ENCODE measurements at regions not wholly inside any gene's neighbourhood (a gene's known extent, or its start where the extent isn't known, plus 50 kb on each side); places are given as distances from the start of the nearest gene placed in this dataset.

GRCh38 chr2:31666878-31667277, 86.1 kb upstream of the SRD5A2 start:
- Histone ChIP-seq H3K9me3 (replicated peaks; ENCODE audit: control insufficient read depth, insufficient read depth, low read length) (no peaks in the 10 kb centered on the region), H3K4me2 (ENCODE audit: control insufficient read depth, insufficient read depth) (no peak overlapping the region), H3K9ac (ENCODE audit: control insufficient read depth, insufficient read depth, low read length) (no peak overlapping the region), H3K36me3 (ENCODE audit: control insufficient read depth in 2 of 2, insufficient read depth in 2 of 2, low read length in 1 of 2) (no peaks in the 10 kb centered on the region), H3K27me3 (replicated peaks in 1 of 2; ENCODE audit: control insufficient read depth in 2 of 2, insufficient read depth in 2 of 2, low read length in 1 of 2) (no peaks in the 10 kb centered on the region), H3K4me1 (ENCODE audit: control insufficient read depth, insufficient read depth, low read length) (no peaks in the 10 kb centered on the region), H2AFZ (ENCODE audit: control insufficient read depth, low read depth, low read length) (no peak overlapping the region), H3K79me2 (ENCODE audit: control insufficient read depth, insufficient read depth, low read length) (no peaks in the 10 kb centered on the region), H4K20me1 (ENCODE audit: control insufficient read depth, insufficient read depth) (no peaks in the 10 kb centered on the region), H3K4me3 (no peak overlapping the region), H3K27ac (ENCODE audit: control insufficient read depth, insufficient read depth) (no peak overlapping the region)
- TF ChIP-seq SREBF1 (IDR thresholded peaks at IDR 0.05; ENCODE audit: low read length) (no peak), MEF2B (IDR thresholded peaks at IDR 0.05; ENCODE audit: partially characterized antibody, poor library complexity, severe bottlenecking) (no peak), MAX (IDR thresholded peaks at IDR 0.05; ENCODE audit: low read depth, low read length) (no peak), SREBF2 (IDR thresholded peaks at IDR 0.05; ENCODE audit: low read length) (no peak), ZNF274 (IDR thresholded peaks at IDR 0.05; ENCODE audit: insufficient read depth, insufficient read length) (no peak), ATF3 (IDR thresholded peaks at IDR 0.05; ENCODE audit: borderline replicate concordance, extremely low read depth, low read depth, low read length) (no peak), ATF2 (IDR thresholded peaks at IDR 0.05; ENCODE audit: low read length) (no peak), SIN3A (IDR thresholded peaks at IDR 0.05; ENCODE audit: low read depth, low read length) (no peak), POU2F2 (IDR thresholded peaks at IDR 0.05; ENCODE audit: borderline replicate concordance, low read depth, low read length) (no peak), BACH1 (IDR thresholded peaks at IDR 0.05; ENCODE audit: borderline replicate concordance) (no peak), HDAC2 (IDR thresholded peaks at IDR 0.05) (no peak), CHD4 (IDR thresholded peaks at IDR 0.05) (no peak), RFX5 (IDR thresholded peaks at IDR 0.05; ENCODE audit: low read depth, low read length) (no peak)
- ChIA-PET CTCF (interaction anchor here (1.1 kb wide), 1 partner anchor 19 kb away, joined by 4 read pairs; no protein-coding TSS in a partner anchor), SMC1A (ENCODE audit: uncharacterized antibody, unreplicated experiment) (no interaction called here), RAD21 (ENCODE audit: unreplicated experiment) (no interaction called here), POLR2A (no interaction called here)
- in situ Hi-C loops (cut with MboI): no loop called here
- WGBS (ENCODE audit: insufficient coverage, insufficient replicate concordance, low lambda C conversion rate, missing lambda C conversion rate): 0% methylated on average over 1 of the region's 1 CpG
- ATAC-seq (no peak), FAIRE-seq (no peak), DNase-seq (ENCODE audit: low read depth, low spot score) (no peak)
- no TSS peak for BruUV-seq (replicated peaks)
- intact Hi-C loops (cut with micrococcal nuclease; ENCODE audit: unreplicated experiment): no loop called here

Data from GM12878 (cell line).